ENCODE measurements at regions not wholly inside any gene's neighbourhood (a gene's known extent, or its start where the extent isn't known, plus 50 kb on each side); places are given as distances from the start of the nearest gene placed in this dataset.

DNA sequence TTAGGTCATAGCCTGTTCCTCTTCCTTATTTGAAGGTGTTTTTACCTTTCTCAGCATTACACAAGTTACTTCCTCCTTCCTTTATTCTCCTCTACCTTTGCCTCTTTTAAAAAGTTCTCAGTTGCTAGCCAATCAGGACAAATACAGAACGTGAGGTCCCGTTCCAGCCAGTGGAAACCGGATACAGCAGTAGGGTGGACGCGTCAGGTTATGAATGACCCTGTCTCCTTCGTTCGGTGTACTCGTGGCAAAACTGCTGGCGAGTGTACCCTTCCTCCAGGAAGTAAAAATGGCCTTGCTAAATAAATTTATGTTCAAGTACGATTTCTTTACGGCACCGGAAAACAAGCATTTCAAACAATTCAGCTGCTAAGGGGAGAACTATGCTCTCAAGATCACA is 77.0 kb upstream of the MLN start:
- TF ChIP-seq, protein P1, sequence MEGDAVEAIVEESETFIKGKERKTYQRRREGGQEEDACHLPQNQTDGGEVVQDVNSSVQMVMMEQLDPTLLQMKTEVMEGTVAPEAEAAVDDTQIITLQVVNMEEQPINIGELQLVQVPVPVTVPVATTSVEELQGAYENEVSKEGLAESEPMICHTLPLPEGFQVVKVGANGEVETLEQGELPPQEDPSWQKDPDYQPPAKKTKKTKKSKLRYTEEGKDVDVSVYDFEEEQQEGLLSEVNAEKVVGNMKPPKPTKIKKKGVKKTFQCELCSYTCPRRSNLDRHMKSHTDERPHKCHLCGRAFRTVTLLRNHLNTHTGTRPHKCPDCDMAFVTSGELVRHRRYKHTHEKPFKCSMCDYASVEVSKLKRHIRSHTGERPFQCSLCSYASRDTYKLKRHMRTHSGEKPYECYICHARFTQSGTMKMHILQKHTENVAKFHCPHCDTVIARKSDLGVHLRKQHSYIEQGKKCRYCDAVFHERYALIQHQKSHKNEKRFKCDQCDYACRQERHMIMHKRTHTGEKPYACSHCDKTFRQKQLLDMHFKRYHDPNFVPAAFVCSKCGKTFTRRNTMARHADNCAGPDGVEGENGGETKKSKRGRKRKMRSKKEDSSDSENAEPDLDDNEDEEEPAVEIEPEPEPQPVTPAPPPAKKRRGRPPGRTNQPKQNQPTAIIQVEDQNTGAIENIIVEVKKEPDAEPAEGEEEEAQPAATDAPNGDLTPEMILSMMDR (IDR thresholded peaks at IDR 0.05), result no peak
- no peak for TF ChIP-seq POLR2A (IDR thresholded peaks at IDR 0.05)
- TF ChIP-seq EP300 (IDR thresholded peaks at IDR 0.05), result no peak

Measured in tibial nerve (tissue), 4 donors.